ENCODE measurements at regions not wholly inside any gene's neighbourhood (a gene's known extent, or its start where the extent isn't known, plus 50 kb on each side); places are given as distances from the start of the nearest gene placed in this dataset.

GRCh38 chr2:13597176-13597575, 880.4 kb downstream of the TRIB2 start:
- no peak for TF ChIP-seq CTCF (IDR thresholded peaks at IDR 0.05)
- TF ChIP-seq POLR2AphosphoS5 (IDR thresholded peaks at IDR 0.05; ENCODE audit: low read depth, low read length), result no peak

Data from Panc1 (cell line).